ENCODE measurements at regions not wholly inside any gene's neighbourhood (a gene's known extent, or its start where the extent isn't known, plus 50 kb on each side); places are given as distances from the start of the nearest gene placed in this dataset.

DNA sequence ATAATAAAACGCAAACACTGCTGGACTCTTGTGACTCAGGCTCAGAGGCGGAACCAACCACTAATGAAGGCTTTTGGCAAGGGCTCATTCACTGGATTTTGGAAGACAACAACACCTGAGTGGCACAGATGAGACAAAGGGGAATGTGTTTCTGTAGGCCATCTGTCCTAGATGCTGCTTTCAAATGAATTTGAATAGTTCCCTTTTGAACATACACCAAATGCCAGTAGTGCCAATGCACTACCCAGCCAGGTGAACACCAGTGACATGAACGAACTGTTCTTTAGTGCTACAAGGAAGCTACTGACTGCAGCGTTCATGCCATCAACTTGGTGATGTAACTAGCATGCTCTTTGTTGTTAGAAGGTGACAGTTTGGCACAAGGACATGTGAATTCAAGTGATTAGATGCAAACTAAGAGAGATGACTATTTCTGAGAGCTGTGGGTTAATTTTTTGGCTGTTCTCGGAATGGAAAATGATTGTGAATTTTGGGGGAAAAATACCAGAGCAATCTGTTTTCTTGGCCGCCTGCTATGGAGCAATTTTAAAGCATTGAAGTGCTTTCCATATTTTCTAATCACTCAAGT lies 173.7 kb downstream of the SLC24A2 start:
- TF ChIP-seq, protein P1, sequence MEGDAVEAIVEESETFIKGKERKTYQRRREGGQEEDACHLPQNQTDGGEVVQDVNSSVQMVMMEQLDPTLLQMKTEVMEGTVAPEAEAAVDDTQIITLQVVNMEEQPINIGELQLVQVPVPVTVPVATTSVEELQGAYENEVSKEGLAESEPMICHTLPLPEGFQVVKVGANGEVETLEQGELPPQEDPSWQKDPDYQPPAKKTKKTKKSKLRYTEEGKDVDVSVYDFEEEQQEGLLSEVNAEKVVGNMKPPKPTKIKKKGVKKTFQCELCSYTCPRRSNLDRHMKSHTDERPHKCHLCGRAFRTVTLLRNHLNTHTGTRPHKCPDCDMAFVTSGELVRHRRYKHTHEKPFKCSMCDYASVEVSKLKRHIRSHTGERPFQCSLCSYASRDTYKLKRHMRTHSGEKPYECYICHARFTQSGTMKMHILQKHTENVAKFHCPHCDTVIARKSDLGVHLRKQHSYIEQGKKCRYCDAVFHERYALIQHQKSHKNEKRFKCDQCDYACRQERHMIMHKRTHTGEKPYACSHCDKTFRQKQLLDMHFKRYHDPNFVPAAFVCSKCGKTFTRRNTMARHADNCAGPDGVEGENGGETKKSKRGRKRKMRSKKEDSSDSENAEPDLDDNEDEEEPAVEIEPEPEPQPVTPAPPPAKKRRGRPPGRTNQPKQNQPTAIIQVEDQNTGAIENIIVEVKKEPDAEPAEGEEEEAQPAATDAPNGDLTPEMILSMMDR (IDR thresholded peaks at IDR 0.05; ENCODE audit: low read length), result no peak
- TF ChIP-seq EZH2 (optimal IDR thresholded peaks at IDR 0.05; ENCODE audit: low read depth, low read length) (no peak), EZH2phosphoT487 (IDR thresholded peaks at IDR 0.05; ENCODE audit: low read length) (no peak)

Data from MM.1S (cell line).